ENCODE measurements at regions not wholly inside any gene's neighbourhood (a gene's known extent, or its start where the extent isn't known, plus 50 kb on each side); places are given as distances from the start of the nearest gene placed in this dataset.
"Not testable (repeated sequence)": the region's sequence is repeated elsewhere in the genome, so short reads cannot be mapped to it uniquely, and the experiment has no call there.

DNA sequence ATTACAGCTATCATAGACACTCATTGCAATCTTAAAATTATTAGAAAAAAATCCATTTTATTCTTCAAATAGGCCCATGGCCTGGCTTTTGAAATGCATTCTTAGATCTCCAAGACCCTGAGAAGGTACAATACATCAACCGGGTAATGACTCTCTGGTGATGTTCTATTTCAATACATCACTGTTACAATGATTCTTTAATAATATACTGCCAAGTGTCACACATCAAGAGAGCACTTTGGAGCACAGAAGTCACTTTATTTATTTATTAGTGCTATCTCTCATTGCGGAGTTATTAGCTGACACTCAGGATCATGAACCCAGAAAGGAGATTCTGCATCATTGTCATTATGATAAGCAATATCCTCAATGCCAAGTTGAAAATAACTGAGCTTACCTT lies 748.5 kb upstream of the MBL2 start:
- no peaks in the 10 kb centered on the region for H3K36me3 Mint-ChIP-seq (ENCODE audit: low read depth)
- TF ChIP-seq, protein P1, sequence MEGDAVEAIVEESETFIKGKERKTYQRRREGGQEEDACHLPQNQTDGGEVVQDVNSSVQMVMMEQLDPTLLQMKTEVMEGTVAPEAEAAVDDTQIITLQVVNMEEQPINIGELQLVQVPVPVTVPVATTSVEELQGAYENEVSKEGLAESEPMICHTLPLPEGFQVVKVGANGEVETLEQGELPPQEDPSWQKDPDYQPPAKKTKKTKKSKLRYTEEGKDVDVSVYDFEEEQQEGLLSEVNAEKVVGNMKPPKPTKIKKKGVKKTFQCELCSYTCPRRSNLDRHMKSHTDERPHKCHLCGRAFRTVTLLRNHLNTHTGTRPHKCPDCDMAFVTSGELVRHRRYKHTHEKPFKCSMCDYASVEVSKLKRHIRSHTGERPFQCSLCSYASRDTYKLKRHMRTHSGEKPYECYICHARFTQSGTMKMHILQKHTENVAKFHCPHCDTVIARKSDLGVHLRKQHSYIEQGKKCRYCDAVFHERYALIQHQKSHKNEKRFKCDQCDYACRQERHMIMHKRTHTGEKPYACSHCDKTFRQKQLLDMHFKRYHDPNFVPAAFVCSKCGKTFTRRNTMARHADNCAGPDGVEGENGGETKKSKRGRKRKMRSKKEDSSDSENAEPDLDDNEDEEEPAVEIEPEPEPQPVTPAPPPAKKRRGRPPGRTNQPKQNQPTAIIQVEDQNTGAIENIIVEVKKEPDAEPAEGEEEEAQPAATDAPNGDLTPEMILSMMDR (IDR thresholded peaks at IDR 0.05) = no peak
- H3K4me3 Mint-ChIP-seq = no peak overlapping the region
- H3K27me3 Mint-ChIP-seq (ENCODE audit: insufficient read depth) = no peaks in the 10 kb centered on the region
- no peak overlapping the region for H3K27ac Mint-ChIP-seq
- peaks cover 24% of the 10 kb centered on the region for H3K9me3 Mint-ChIP-seq
- DNase-seq = no peak
- no peaks in the 10 kb centered on the region for H3K4me1 Mint-ChIP-seq (ENCODE audit: low read depth)

DNA sequence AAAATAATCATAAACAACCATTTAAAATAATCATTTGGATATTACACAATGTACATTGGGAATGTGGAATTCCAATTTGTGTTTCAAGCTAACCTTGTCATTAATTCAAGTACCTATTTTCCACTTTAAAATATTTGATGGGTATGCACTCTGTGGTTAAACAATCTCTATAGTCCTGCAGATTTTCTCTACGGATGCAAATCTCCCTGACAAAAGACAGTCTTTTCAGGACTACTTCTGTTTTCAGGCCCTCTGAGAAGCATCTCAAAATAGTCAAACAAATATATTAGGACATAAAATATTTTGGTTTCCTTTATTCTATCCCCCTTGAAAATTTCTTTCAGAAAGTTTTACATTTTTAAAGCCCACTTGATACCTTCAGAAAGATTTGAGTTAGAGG lies 735.6 kb upstream of the MBL2 start:
- no peak overlapping the region for H3K27ac Mint-ChIP-seq
- H3K4me1 Mint-ChIP-seq (ENCODE audit: low read depth) = no peaks in the 10 kb centered on the region
- TF ChIP-seq, protein P1 (IDR thresholded peaks at IDR 0.05) = no peak
- H3K36me3 Mint-ChIP-seq (ENCODE audit: low read depth) = no peaks in the 10 kb centered on the region
- H3K27me3 Mint-ChIP-seq (ENCODE audit: insufficient read depth) = no peaks in the 10 kb centered on the region
- no peak for DNase-seq
- no peak overlapping the region for H3K4me3 Mint-ChIP-seq
- peaks cover 9% of the 10 kb centered on the region for H3K9me3 Mint-ChIP-seq

DNA sequence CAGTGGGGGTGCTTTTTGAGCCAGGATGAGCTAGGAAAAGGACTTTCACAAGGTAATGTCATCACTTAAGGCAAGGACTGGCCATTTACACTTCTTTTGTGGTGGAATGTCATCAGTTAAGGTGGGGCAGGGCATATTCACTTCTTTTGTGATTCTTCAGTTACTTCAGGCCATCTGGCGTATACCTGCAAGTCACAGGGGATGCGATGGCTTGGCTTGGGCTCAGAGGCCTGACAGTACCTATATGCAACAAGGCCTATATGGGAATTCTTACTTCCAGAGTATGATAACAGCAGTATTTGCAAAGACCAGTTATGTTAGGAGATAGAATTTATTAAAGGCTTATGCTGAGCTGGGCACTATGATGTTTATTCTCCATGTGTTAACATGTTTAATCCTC lies 731.9 kb upstream of the MBL2 start:
- not testable (repeated sequence) for H3K4me3 Mint-ChIP-seq; H3K27me3 Mint-ChIP-seq (ENCODE audit: insufficient read depth); H3K36me3 Mint-ChIP-seq (ENCODE audit: low read depth); H3K27ac Mint-ChIP-seq; DNase-seq; H3K4me1 Mint-ChIP-seq (ENCODE audit: low read depth)
- H3K9me3 Mint-ChIP-seq = peaks cover 25% of the 10 kb centered on the region

DNA sequence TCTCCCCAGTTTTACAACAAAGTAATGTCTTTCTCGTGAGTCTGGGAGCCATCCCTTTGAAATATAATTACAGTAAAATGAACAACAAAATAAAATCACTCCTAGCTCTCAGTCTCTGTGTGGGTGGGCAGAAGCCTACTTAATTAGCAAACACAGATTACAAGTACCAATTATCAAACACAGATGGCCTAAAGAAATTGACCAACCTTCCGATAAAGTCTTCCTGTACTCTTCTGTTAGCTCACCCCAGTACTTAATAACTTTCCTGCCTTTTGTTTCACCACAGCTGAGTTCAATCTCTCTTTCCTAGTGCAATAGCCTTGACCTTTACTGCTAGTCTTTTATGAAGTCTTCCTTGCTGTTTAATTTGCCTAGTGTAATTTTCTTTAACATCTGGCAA lies 719.2 kb upstream of the MBL2 start:
- Mint-ChIP-seq H3K27ac (no peak overlapping the region), H3K4me1 (ENCODE audit: low read depth) (no peaks in the 10 kb centered on the region), H3K27me3 (ENCODE audit: insufficient read depth) (no peaks in the 10 kb centered on the region), H3K36me3 (ENCODE audit: low read depth) (no peaks in the 10 kb centered on the region), H3K4me3 (no peak overlapping the region), H3K9me3 (peaks cover 16% of the 10 kb centered on the region)
- no peak for DNase-seq
- TF ChIP-seq, protein P1 (IDR thresholded peaks at IDR 0.05) = no peak

DNA sequence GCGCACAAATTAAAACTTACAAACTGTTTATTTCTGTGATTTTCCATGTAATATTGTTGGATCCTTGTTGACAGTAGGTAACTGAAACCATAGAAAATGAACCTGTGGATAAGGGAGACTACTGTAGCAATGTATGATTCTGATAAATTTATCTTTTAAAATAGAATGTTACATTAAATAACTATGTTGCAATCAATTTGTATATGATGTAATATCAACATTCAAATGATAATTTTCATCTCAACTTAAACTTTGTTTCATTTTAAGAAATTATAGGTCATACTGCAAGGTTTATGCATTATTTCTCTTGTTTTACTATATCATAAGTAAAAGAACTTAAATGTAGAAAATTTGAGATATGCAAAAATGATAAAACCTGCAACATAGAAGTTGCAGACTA lies 718.0 kb upstream of the MBL2 start:
- H3K4me3 Mint-ChIP-seq = no peak overlapping the region
- TF ChIP-seq, protein P1 (IDR thresholded peaks at IDR 0.05) = no peak

DNA sequence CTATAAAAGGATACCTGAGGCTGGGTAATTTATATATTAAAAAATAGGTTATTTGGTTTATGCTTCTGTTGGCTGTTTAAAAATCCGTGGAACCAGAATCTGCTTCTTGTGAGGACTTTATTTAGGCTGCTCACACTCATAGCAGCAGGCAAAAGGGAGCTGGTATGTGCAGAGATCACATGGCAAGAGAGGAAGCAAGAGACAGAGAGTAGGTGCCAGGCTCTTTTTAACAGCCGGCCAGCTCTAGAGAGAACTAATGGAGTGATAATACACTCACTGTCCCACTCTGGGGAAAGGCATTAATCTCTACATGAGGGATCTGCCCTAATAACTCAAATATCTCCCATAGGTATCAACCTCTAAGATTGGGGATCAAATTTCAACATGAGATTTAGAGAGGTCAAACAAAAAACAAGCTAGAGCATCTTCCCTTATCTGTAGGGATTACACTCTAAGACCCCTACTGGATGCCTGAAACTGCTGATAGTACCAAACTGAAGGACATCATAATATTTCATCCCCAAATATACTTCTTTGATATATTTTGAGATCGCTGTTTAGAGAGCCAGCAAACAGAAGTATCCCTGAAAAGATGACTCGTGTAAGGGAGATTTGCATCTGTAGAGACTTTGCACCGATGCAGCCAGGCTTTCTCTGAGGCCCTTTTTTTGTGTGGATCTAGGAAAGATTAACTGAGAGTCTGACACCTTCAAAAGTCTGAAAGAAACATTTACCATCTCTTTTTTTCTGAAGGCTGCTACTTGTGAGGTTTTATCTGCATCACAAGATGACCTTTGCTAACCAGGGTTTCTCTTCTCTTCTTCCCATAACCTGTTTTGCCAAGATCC lies 717.0 kb upstream of the MBL2 start:
- Mint-ChIP-seq H3K36me3 (ENCODE audit: low read depth) (no peaks in the 10 kb centered on the region), H3K9me3 (peaks cover 29% of the 10 kb centered on the region), H3K4me1 (ENCODE audit: low read depth) (no peaks in the 10 kb centered on the region), H3K27ac (no peak overlapping the region), H3K4me3 (no peak overlapping the region), H3K27me3 (ENCODE audit: insufficient read depth) (no peaks in the 10 kb centered on the region)
- TF ChIP-seq, protein P1 (IDR thresholded peaks at IDR 0.05) = no peak
- no peak for DNase-seq

More for the DNA sequence above, 718.0 kb upstream of the MBL2 start:
- Mint-ChIP-seq H3K4me1 (ENCODE audit: low read depth) (no peaks in the 10 kb centered on the region), H3K36me3 (ENCODE audit: low read depth) (no peaks in the 10 kb centered on the region), H3K27me3 (ENCODE audit: insufficient read depth) (no peaks in the 10 kb centered on the region), H3K9me3 (peaks cover 24% of the 10 kb centered on the region), H3K27ac (no peak overlapping the region)
- DNase-seq = no peak

Data from HFFc6 (cell line).